GM12878 (cell line): ENCODE measurements at regions not wholly inside any gene's neighbourhood (a gene's known extent, or its start where the extent isn't known, plus 50 kb on each side); places are given as distances from the start of the nearest gene placed in this dataset.

ENCODE experiments used
- ATAC-seq: fragments of 200-7000 bp; cut with Tn5 transposase; 3 replicates; pipeline ENCODE4 v1.9.1; 2020; ENCODE audit warnings: mild to moderate bottlenecking, moderate library complexity
- BruUV-seq: library from RNA; stranded (reverse); fragments of 400-500 nt; replicated peaks from 2 replicates; lab custom pipeline; 2021; lab: Mats Ljungman, UMichigan
- CTCF ChIA-PET: fragments of 300-600 bp; sonication (Branson Sonifier 250); formaldehyde crosslinking; extraction: SDS; loops from one replicate; lab custom pipeline; 2021; ENCODE audit warnings: inconsistent platforms; lab: Yijun Ruan, JAX
- POLR2A ChIA-PET: fragments of 350-600 bp; formaldehyde crosslinking; extraction: SDS; loops from one replicate; lab custom pipeline; 2021; ENCODE audit warnings: inconsistent platforms; lab: Charles Lee
- RAD21 ChIA-PET: fragments of 300-600 bp; sonication (Branson Sonifier 250); formaldehyde crosslinking; loops from one replicate; lab custom pipeline; 2023; ENCODE audit warnings: antibody characterized with exemption; ENCODE audit not compliant: unreplicated experiment; lab: Charles Lee
- SMC1A ChIA-PET: fragments of 300-600 bp; sonication (Branson Sonifier 250); formaldehyde crosslinking; loops from one replicate; lab custom pipeline; 2023; ENCODE audit not compliant: unreplicated experiment, uncharacterized antibody; lab: Charles Lee
- DNase-seq: peaks from one replicate; pipeline ENCODE4 v3.0.0-alpha.2; 2011; ENCODE audit warnings: low read depth, low spot score
- FAIRE-seq: peaks from 3 replicates; lab custom pipeline; 2011; peaks lifted over from hg19 to GRCh38; lab: Jason Lieb, UNC
- H2AFZ ChIP-seq: 2 replicates; pipeline ENCODE4 v1.6.0; 2011; ENCODE audit warnings: low read depth, low read length, control low read depth; ENCODE audit not compliant: control insufficient read depth
- H3K27ac ChIP-seq: 2 replicates; pipeline ENCODE4 v1.5.1; 2011; ENCODE audit warnings: control low read depth; ENCODE audit not compliant: control insufficient read depth, insufficient read depth
- H3K27me3 ChIP-seq, 2 experiments: replicated peaks in 1 of 2; 2 replicates each; pipeline versions ENCODE4 v1.6.0 to v1.6.1; 2011; ENCODE audit warnings: low read length in 1 of 2; ENCODE audit not compliant: control insufficient read depth in 2 of 2, insufficient read depth in 2 of 2
- H3K36me3 ChIP-seq, 2 experiments: 2 replicates each; pipeline ENCODE4 v1.5.1; 2011; ENCODE audit warnings: low read length in 1 of 2; ENCODE audit not compliant: control insufficient read depth in 2 of 2, insufficient read depth in 2 of 2
- H3K4me1 ChIP-seq: 2 replicates; pipeline ENCODE4 v1.6.1; 2011; ENCODE audit warnings: mild to moderate bottlenecking, low read length, moderate library complexity, mixed read lengths; ENCODE audit not compliant: control insufficient read depth, insufficient read depth
- H3K4me2 ChIP-seq: 2 replicates; pipeline ENCODE4 v1.6.0; 2011; ENCODE audit warnings: control low read depth; ENCODE audit not compliant: control insufficient read depth, insufficient read depth
- H3K4me3 ChIP-seq: fragments of 200-600 bp; sonication (generic); 2 replicates; pipeline ENCODE4 v1.5.1; 2016
- H3K79me2 ChIP-seq: 2 replicates; pipeline ENCODE4 v1.6.0; 2011; ENCODE audit warnings: low read length; ENCODE audit not compliant: control insufficient read depth, insufficient read depth
- H3K9ac ChIP-seq: 2 replicates; pipeline ENCODE4 v1.8.0; 2011; ENCODE audit warnings: low read length, control low read depth, mixed read lengths; ENCODE audit not compliant: control insufficient read depth, insufficient read depth
- H3K9me3 ChIP-seq: replicated peaks from 3 replicates; pipeline ENCODE4 v1.5.1; 2011; ENCODE audit warnings: mild to moderate bottlenecking, low read length; ENCODE audit not compliant: control insufficient read depth, insufficient read depth
- H4K20me1 ChIP-seq: 2 replicates; pipeline ENCODE4 v1.6.0; 2011; ENCODE audit not compliant: control insufficient read depth, insufficient read depth
- CBFB ChIP-seq: IDR thresholded peaks from 2 replicates; pipeline ENCODE4 v1.6.1; 2016; ENCODE audit warnings: antibody characterized with exemption, low read depth
- FOS ChIP-seq: IDR thresholded peaks from 3 replicates; pipeline ENCODE4 v1.6.1; 2011; ENCODE audit warnings: borderline replicate concordance; ENCODE audit not compliant: insufficient read length; ENCODE audit errors: extremely low read depth
- GABPA ChIP-seq: IDR thresholded peaks from 2 replicates; pipeline ENCODE4 v1.6.1; 2014; ENCODE audit warnings: antibody characterized with exemption, low read depth, mild to moderate bottlenecking, inconsistent platforms
- GATAD2B ChIP-seq: fragments of 450-650 bp; conservative IDR thresholded peaks from 2 replicates; pipeline ENCODE4 v1.6.1; 2017; ENCODE audit warnings: low read depth, mild to moderate bottlenecking, moderate library complexity
- KLF5 ChIP-seq: fragments of 450-650 bp; IDR thresholded peaks from 2 replicates; pipeline ENCODE4 v1.6.1; 2014; ENCODE audit warnings: mild to moderate bottlenecking; ENCODE audit not compliant: partially characterized antibody
- NFYB ChIP-seq: IDR thresholded peaks from 2 replicates; pipeline ENCODE4 v1.6.1; 2011; ENCODE audit warnings: low read depth, mild to moderate bottlenecking, low read length, improper control_type of control experiment, moderate library complexity; ENCODE audit not compliant: insufficient read depth
- NR2F1 ChIP-seq: fragments of 450-650 bp; conservative IDR thresholded peaks from 2 replicates; pipeline ENCODE4 v1.6.1; 2017; ENCODE audit warnings: mild to moderate bottlenecking
- RFX5 ChIP-seq: IDR thresholded peaks from 2 replicates; pipeline ENCODE4 v1.6.1; 2011; ENCODE audit warnings: low read depth, low read length, improper control_type of control experiment
- TBL1XR1 ChIP-seq: IDR thresholded peaks from 2 replicates; pipeline ENCODE4 v1.6.1; 2012; ENCODE audit warnings: low read depth, low read length, improper control_type of control experiment
- TCF3 ChIP-seq: IDR thresholded peaks from 2 replicates; pipeline ENCODE4 v1.6.1; 2012; ENCODE audit warnings: low read depth, mild to moderate bottlenecking, low read length, borderline replicate concordance; ENCODE audit not compliant: insufficient read depth
- ZBTB11 ChIP-seq: fragments of 450-650 bp; formaldehyde crosslinking; IDR thresholded peaks from 2 replicates; pipeline ENCODE4 v1.5.0; 2022; ENCODE audit warnings: mild to moderate bottlenecking, missing genetic modification characterization
- ZBTB33 ChIP-seq: fragments of 450-650 bp; IDR thresholded peaks from 2 replicates; pipeline ENCODE4 v1.6.1; 2017; ENCODE audit warnings: mild to moderate bottlenecking
- ZNF622 ChIP-seq: fragments of 450-650 bp; IDR thresholded peaks from 2 replicates; pipeline ENCODE4 v1.6.1; 2017; ENCODE audit warnings: mild to moderate bottlenecking, inconsistent platforms
- WGBS: methylation state at CpG from one replicate; pipeline ENCODE4 v1.1.6; 2016; ENCODE audit warnings: low lambda C conversion rate; ENCODE audit not compliant: insufficient replicate concordance, insufficient coverage; ENCODE audit errors: missing lambda C conversion rate; 5-methylcytosine and 5-hydroxymethylcytosine counted together
- in situ Hi-C: fragments of 300-500 bp; cut with MboI; formaldehyde crosslinking; loops from 9 replicates; pipeline ENCODE4 v1.14.3; 2018; ENCODE audit warnings: mixed read lengths
- intact Hi-C: fragments of 100-400 bp; cut with micrococcal nuclease; formaldehyde crosslinking; loops from one replicate; pipeline ENCODE4 v1.14.2; 2022; ENCODE audit not compliant: unreplicated experiment

GRCh38 chr14:53378142-53378541 is 225.0 kb upstream of the DDHD1 start:
- Histone ChIP-seq H3K4me3 (no peak overlapping the region), H3K9ac (no peak overlapping the region), H3K4me1 (no peaks in the 10 kb centered on the region), H4K20me1 (no peaks in the 10 kb centered on the region), H3K27ac (no peak overlapping the region), H3K27me3 (no peaks in the 10 kb centered on the region), H3K36me3 (no peaks in the 10 kb centered on the region), H3K4me2 (no peak overlapping the region), H3K79me2 (no peaks in the 10 kb centered on the region), H3K9me3 (no peaks in the 10 kb centered on the region), H2AFZ (no peak overlapping the region)
- POLR2A ChIA-PET = no interaction called here
- SMC1A ChIA-PET = no interaction called here
- FAIRE-seq (no peak), ATAC-seq (no peak), DNase-seq (no peak)
- TF ChIP-seq FOS (no peak), TBL1XR1 (no peak)
- CTCF ChIA-PET = no interaction called here
- intact Hi-C loops (no loop called here), in situ Hi-C loops (no loop called here)
- 5% methylated on average over 4 of the region's 4 CpGs for WGBS
- no TSS peak for BruUV-seq
- RAD21 ChIA-PET = no interaction called here

- 22% methylated on average over 2 of the region's 2 CpGs for WGBS
- Histone ChIP-seq H3K4me3 (no peak overlapping the region), H3K4me1 (no peaks in the 10 kb centered on the region), H3K79me2 (no peaks in the 10 kb centered on the region), H3K4me2 (no peak overlapping the region), H4K20me1 (no peaks in the 10 kb centered on the region), H3K27ac (no peak overlapping the region), H3K9ac (no peak overlapping the region), H3K36me3 (no peaks in the 10 kb centered on the region), H3K9me3 (no peaks in the 10 kb centered on the region), H2AFZ (no peak overlapping the region), H3K27me3 (no peaks in the 10 kb centered on the region)
- POLR2A ChIA-PET = no interaction called here
- FAIRE-seq = no peak
- no TSS peak for BruUV-seq
- RAD21 ChIA-PET = no interaction called here
- ATAC-seq = no peak
- intact Hi-C loops (no loop called here), in situ Hi-C loops (no loop called here)
- CTCF ChIA-PET = no interaction called here
- SMC1A ChIA-PET = no interaction called here
- DNase-seq = no peak
- TF ChIP-seq ZBTB33 (no peak), GATAD2B (no peak), NR2F1 (no peak), NFYB (no peak), GABPA (no peak), ZNF622 (no peak), ZBTB11 (CRISPR knock-in tag) (no peak), TCF3 (no peak), CBFB (no peak), KLF5 (no peak), RFX5 (no peak)
These were observed 222.9 kb upstream of the DDHD1 start for GRCh38 chr14:53376064-53376463.
